GM21515 (cell line): ENCODE measurements at regions not wholly inside any gene's neighbourhood (a gene's known extent, or its start where the extent isn't known, plus 50 kb on each side); places are given as distances from the start of the nearest gene placed in this dataset.

Experiments used
- ATAC-seq: cut with Tn5 transposase; IDR thresholded peaks from one replicate; pipeline ENCODE4 v1.9.1; 2021; ENCODE audit not compliant: unreplicated experiment

DNA sequence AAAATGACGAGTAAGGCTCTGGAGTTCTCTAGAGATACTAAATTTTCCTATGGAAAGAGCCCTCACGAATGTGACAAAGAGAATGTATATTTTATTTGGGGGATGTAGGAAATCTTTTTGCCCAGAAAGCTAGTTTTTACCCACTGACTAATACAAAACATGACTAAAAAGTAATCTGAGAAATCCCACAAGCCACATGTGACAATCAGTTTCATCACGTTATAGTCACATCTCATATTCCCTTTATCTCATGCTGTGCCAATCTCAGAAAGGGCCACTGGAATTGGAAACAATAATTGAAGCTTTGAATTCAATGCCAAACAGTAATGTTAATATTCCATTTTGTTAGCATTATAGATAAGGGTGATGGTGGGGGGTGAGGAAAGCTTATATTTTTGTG lies 509.0 kb upstream of the GOLIM4 start:
- no peak for ATAC-seq

DNA sequence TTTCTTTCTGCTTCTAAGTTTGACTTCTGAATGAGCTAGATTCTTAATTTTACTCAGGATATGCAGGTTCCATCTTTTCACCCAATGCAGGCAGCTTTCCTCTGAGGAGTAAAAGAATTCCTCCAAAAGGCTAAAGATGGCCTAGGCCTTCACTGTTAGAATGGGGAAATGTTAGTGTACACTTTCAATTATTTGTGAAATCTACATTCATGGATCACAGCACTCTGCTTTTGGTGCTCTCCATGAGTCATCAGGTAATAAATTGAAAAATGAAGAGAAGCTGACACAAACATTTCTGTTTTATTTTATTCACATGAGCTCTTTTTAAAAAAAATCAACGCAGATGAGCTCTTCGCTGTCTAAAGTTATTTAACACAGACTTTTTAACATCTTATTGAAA lies 502.5 kb upstream of the GOLIM4 start:
- no peak for ATAC-seq

- ATAC-seq: no peak
Measured at GRCh38 chr3:168596175-168596823, 500.6 kb upstream of the GOLIM4 start.

DNA sequence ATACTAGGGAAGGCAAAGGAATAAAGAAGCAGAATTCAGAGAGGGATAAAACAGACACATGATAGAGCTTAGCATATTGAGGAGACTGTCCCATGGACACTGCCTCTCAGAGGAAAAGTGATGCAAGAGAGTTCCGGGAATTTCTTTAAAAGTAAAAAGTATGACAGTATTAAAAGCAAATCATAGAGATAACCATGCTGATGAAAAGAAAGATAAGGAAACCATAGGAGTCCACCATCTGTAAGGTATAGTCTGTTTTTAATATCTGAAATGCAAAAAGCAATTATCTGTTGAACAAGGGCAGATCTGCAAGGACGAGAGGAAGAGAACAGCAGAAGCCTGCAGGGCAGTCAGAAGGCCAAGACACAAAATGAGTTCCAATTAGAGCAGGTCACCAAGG lies 495.9 kb upstream of the GOLIM4 start:
- no peak for ATAC-seq

DNA sequence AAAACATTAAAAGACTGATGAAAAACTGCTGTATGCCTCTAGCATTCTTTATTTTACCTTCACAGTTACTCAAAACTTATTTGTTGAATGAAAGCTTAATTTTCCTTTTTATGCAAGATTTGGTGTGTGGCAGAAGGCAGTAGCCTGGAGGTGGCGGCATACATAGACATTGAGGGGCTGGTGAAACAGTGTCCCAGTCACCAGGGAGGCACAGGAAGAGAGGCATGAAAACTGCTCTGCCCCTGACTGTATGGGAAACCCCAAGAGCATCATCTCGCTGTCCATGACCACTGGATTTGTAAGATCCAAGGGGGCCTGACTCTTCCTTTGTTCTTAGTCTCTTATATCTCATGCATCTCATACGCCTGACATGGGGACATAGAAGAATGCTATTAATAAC lies 493.7 kb upstream of the GOLIM4 start:
- no peak for ATAC-seq

DNA sequence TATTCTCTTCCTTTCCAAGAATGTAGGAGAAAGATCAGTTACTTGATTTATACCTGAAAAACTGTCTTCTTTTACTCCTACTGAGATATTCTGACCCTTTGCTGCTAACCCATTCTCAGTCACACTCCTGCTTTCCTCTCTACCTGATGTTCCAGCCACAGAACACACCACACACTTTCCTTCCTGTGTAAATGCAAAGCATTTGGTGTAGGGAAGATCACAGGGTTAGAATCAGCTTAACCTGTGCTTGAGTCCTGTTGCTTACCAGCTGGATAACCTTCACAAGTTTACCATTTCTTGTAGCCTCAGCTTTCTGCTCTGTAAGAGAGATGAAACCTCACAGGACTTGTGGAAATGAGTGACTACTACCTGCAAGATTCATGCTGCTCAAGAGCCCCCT lies 489.8 kb upstream of the GOLIM4 start:
- no peak for ATAC-seq

DNA sequence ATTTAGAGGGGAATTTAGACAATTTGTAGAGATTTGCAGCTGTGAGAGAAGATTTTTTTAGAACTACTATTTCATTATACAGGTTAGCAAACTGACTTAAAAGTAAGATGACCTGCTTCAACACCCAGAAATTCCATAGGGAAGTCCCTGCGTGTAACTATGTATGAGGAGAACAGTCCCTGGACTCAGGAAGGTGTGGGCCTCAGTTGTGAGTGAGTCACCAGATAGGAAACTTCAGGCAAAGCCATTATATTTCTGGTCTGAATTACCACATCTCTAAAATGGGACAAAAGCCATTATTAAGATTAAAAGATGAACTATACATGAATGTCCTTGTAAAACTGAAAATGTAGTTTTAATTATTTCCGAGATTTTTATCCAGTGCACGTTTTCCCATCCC lies 488.3 kb upstream of the GOLIM4 start:
- no peak for ATAC-seq

- no peak for ATAC-seq
Measured at GRCh38 chr3:168582503-168582902, 486.8 kb upstream of the GOLIM4 start.

- no peak for ATAC-seq
Measured at GRCh38 chr3:168581771-168582225, 486.1 kb upstream of the GOLIM4 start.

- no peak for ATAC-seq
Measured at GRCh38 chr3:168579010-168579409, 483.3 kb upstream of the GOLIM4 start.

DNA sequence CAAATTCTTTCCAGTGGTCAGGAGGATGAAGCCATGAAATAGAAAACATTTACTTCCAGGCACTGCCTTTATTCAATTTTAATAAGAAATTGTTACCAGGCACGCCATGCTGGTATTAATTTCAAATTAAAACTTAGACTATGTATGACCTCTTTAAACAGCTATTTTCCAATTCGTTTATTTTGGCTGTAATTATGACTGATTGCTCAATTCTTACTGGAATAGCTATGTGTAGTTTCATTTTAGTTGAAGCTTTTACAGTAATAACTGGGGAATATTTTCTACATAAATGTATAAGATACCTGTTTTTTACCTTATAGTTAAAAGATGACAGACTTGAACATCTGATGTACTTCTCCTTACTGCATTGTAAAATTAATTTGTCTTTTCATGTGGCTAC lies 480.0 kb upstream of the GOLIM4 start:
- no peak for ATAC-seq

DNA sequence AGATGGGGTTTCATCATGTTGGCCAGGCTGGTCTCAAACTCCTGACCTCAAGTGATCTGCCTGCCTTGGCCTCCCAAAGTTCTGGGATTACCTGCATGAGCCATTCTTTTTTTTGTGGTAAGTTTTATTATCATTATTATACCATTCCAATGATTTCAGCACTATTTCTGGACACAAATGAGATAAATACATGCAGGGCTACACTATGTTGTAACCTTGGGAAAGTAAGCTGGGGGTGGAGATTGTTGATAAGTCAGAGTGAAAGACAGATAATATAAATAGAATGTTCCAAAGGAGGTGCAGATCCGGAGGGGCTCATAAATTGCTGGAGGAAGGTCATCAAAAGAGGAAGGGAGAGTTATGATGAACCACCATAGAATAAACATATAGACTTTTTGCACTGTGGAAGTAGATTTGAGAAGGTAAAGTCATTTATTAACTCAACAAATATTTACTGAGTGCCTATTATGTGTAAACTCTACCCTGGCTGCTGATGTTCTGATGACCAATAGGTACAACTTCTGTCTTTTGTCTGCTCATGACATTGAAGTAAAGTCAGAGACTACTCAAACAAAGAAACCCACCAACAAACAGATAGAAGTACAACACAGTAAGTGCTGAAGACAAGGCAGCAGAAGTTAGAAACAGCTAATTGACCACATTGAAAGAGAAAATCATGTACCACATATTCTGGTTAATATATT lies 478.9 kb upstream of the GOLIM4 start:
- no peak for ATAC-seq

DNA sequence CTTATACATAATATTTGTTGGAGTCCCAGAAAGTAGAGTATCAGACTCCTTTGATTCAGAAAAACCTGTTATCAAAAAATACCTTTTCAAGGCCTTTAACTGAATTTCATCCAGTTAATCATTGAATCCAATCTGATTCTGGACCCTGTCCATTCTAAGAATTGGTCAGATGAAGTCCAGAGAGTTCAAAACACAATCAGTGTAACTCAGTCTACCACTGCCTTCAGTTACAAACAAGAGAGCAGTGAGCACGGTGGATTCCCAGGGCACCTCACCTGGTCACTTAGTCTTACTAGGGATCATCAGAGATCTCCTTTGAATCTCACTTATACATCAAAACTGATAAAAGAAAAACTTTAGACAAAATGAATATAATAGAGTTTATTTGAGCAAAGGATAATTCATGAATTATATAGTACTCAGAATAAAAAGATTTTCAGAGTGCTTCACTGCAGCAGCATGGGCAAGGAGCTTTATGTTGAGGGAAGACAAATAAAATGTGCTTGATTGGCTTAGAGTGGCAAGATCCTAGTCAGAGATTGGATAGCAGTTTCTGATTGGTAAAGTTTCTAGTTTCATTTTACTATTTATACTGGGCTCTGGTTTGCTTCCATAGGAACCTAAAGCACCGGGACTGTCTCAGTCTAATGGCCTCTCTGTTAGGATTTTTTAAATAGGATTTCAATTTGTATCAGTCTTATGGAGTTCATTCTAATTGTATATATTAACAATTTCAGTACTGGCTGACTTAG lies 474.9 kb upstream of the GOLIM4 start:
- no peak for ATAC-seq

- peak; percentile 54 for ATAC-seq
Measured at GRCh38 chr3:168558728-168559411, 463.1 kb upstream of the GOLIM4 start.

- ATAC-seq: no peak
Measured at GRCh38 chr3:168552251-168552650, 456.5 kb upstream of the GOLIM4 start.

- no peak for ATAC-seq
Measured at GRCh38 chr3:168548719-168549118, 453.0 kb upstream of the GOLIM4 start.

DNA sequence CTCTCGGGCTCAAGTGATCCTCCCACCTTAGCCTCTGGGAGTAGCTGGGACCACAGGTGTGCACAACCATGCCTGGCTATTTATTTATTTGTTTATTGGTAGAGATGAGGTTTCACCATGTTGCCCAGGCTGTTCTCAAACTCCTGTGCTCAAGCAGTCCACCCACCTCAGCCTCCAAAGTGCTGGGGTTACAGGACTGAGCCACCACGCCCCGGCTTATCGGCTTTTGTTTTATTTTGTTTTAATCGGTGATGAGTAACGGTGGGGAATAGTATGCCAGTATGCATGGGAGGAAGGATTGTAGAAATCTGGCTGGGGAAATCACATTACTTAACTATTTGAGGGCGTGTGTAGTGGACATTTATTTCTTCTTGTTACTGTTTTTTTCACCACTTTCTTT lies 451.0 kb upstream of the GOLIM4 start:
- ATAC-seq: no peak

- ATAC-seq: no peak
Measured at GRCh38 chr3:168545591-168545990, 449.9 kb upstream of the GOLIM4 start.

- ATAC-seq: no peak
Measured at GRCh38 chr3:168544097-168544957, 448.6 kb upstream of the GOLIM4 start.

DNA sequence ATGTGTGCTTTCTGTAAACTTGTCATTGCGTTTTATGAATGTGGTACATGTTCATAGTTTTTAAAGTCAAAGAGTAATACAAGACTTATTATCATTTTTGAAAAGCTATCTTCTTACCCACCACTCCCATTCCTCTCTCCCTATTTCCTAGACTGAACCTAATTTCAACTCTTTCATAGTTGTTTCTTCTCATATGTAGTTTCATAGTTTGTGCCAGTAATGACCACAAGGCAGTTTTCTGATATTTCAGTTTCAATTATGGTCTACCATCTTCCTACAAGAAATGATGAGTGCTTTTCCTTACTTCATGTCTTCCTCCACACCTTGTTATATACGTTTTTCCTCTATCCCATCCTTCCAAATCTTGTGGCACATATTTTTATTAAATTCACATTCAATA lies 445.0 kb upstream of the GOLIM4 start:
- ATAC-seq: no peak

- no peak for ATAC-seq
Measured at GRCh38 chr3:168539909-168540308, 444.2 kb upstream of the GOLIM4 start.
